IMR-90 (cell line): ENCODE measurements at regions not wholly inside any gene's neighbourhood (a gene's known extent, or its start where the extent isn't known, plus 50 kb on each side); places are given as distances from the start of the nearest gene placed in this dataset.

Experiments used
- ATAC-seq: fragments of 200-7000 bp; cut with Tn5 transposase; 2 replicates; pipeline ENCODE4 v1.9.1; 2020; ENCODE audit warnings: low read depth, mild to moderate bottlenecking, moderate library complexity
- BruUV-seq: library from RNA; stranded (reverse); fragments of 400-500 nt; replicated peaks from 2 replicates; lab custom pipeline; 2021; lab: Mats Ljungman, UMichigan
- CTCF ChIA-PET: fragments of 300-600 bp; formaldehyde crosslinking; extraction: SDS; loops from one replicate; lab custom pipeline; 2021; ENCODE audit warnings: antibody characterized with exemption; lab: Yijun Ruan, JAX
- POLR2A ChIA-PET: fragments of 300-600 bp; sonication (Branson Sonifier 250); formaldehyde crosslinking; loops from one replicate; lab custom pipeline; 2022; ENCODE audit warnings: antibody characterized with exemption; ENCODE audit not compliant: unreplicated experiment; lab: Charles Lee
- DNase-seq: peaks from one replicate; pipeline ENCODE4 v3.0.0; 2013
- H2AFZ ChIP-seq: replicated peaks from 2 replicates; pipeline ENCODE3; 2013; ENCODE audit warnings: low read length, mild to moderate bottlenecking; ENCODE audit not compliant: poor library complexity
- H2AK5ac ChIP-seq: 2 replicates; pipeline ENCODE4 v1.6.1; 2013; ENCODE audit warnings: low read depth, low read length, inconsistent platforms
- H2AK9ac ChIP-seq: replicated peaks from 2 replicates; pipeline ENCODE3; 2013; ENCODE audit warnings: mild to moderate bottlenecking, low read depth, low read length, moderate library complexity; ENCODE audit not compliant: poor library complexity
- H2BK120ac ChIP-seq: 2 replicates; pipeline ENCODE4 v1.6.1; 2013; ENCODE audit warnings: low read depth, low read length, inconsistent platforms
- H2BK15ac ChIP-seq: 3 replicates; pipeline ENCODE4 v1.6.1; 2013; ENCODE audit warnings: low read depth, low read length, inconsistent platforms
- H2BK20ac ChIP-seq: 2 replicates; pipeline ENCODE4 v1.6.1; 2013; ENCODE audit warnings: low read depth, mild to moderate bottlenecking, inconsistent platforms, low read length, moderate library complexity
- H2BK5ac ChIP-seq: 2 replicates; pipeline ENCODE4 v1.6.1; 2013; ENCODE audit warnings: mild to moderate bottlenecking, low read depth, low read length, inconsistent platforms; ENCODE audit not compliant: poor library complexity, severe bottlenecking
- H3K14ac ChIP-seq: replicated peaks from 2 replicates; pipeline ENCODE4 v1.6.1; 2013; ENCODE audit warnings: low read depth, low read length, inconsistent platforms
- H3K18ac ChIP-seq: 2 replicates; pipeline ENCODE4 v1.6.1; 2013; ENCODE audit warnings: low read depth, low read length, control low read depth
- H3K23ac ChIP-seq: 2 replicates; pipeline ENCODE4 v1.6.1; 2013; ENCODE audit warnings: low read depth, low read length, inconsistent platforms
- H3K27ac ChIP-seq: 2 replicates; pipeline ENCODE4 v1.5.1; 2013; ENCODE audit warnings: mild to moderate bottlenecking, control low read depth, low read length; ENCODE audit not compliant: insufficient read depth
- H3K27me3 ChIP-seq: 2 replicates; pipeline ENCODE4 v1.6.1; 2013; ENCODE audit warnings: low read length; ENCODE audit not compliant: control insufficient read depth, insufficient read depth
- H3K36me3 ChIP-seq: 2 replicates; pipeline ENCODE4 v1.6.1; 2013; ENCODE audit warnings: low read length, mixed read lengths; ENCODE audit not compliant: control insufficient read depth, insufficient read depth
- H3K4ac ChIP-seq: 2 replicates; pipeline ENCODE4 v1.6.1; 2013; ENCODE audit warnings: low read depth, low read length, inconsistent platforms
- H3K4me1 ChIP-seq: 2 replicates; pipeline ENCODE4 v1.6.1; 2013; ENCODE audit warnings: low read length, mixed read lengths; ENCODE audit not compliant: control insufficient read depth, insufficient read depth
- H3K4me2 ChIP-seq: 2 replicates; pipeline ENCODE4 v1.6.1; 2013; ENCODE audit warnings: low read depth, mild to moderate bottlenecking, control low read depth, low read length, moderate library complexity
- H3K4me3 ChIP-seq: 2 replicates; pipeline ENCODE4 v1.5.1; 2013; ENCODE audit warnings: low read depth, mild to moderate bottlenecking, control low read depth, low read length, moderate library complexity; ENCODE audit not compliant: insufficient read depth
- H3K56ac ChIP-seq: 2 replicates; pipeline ENCODE4 v1.6.1; 2013; ENCODE audit warnings: low read length, inconsistent platforms; ENCODE audit not compliant: insufficient read depth; ENCODE audit errors: extremely low read depth
- H3K79me1 ChIP-seq, 2 experiments: 2 replicates each; pipeline ENCODE4 v1.6.1; 2013; ENCODE audit warnings: low read length in 2 of 2, inconsistent platforms in 1 of 2, low read depth in 1 of 2
- H3K9ac ChIP-seq: 2 replicates; pipeline ENCODE4 v1.6.1; 2013; ENCODE audit warnings: low read depth, low read length, control low read depth
- H3K9me1 ChIP-seq: 2 replicates; pipeline ENCODE4 v1.6.1; 2013; ENCODE audit warnings: low read length, inconsistent platforms; ENCODE audit not compliant: insufficient read depth
- H3K9me3 ChIP-seq: 2 replicates; pipeline ENCODE4 v1.6.1; 2013; ENCODE audit warnings: low read length; ENCODE audit not compliant: control insufficient read depth, insufficient read depth
- H4K20me1 ChIP-seq: 2 replicates; pipeline ENCODE4 v1.6.1; 2013; ENCODE audit warnings: low read length, inconsistent platforms; ENCODE audit not compliant: insufficient read depth
- H4K5ac ChIP-seq: 2 replicates; pipeline ENCODE4 v1.6.1; 2013; ENCODE audit warnings: mild to moderate bottlenecking, low read depth, low read length, control low read depth
- H4K8ac ChIP-seq, 2 experiments: 2 replicates each; pipeline ENCODE4 v1.6.1; 2013; ENCODE audit warnings: low read depth in 2 of 2, low read length in 2 of 2, control low read depth in 1 of 2, inconsistent platforms in 1 of 2
- H4K91ac ChIP-seq: 2 replicates; pipeline ENCODE4 v1.6.1; 2013; ENCODE audit warnings: low read depth, low read length, inconsistent platforms; ENCODE audit not compliant: insufficient read depth
- RAD21 ChIP-seq: IDR thresholded peaks from 2 replicates; pipeline ENCODE4 v1.6.1; 2012; ENCODE audit warnings: low read length, improper control_type of control experiment
- WGBS, 2 experiments: methylation state at CpG; one replicate each; pipeline versions ENCODE4 v1.1.5 to v1.1.7; 2013; ENCODE audit warnings: missing lambda C conversion rate in 2 of 2; ENCODE audit not compliant: insufficient read length in 1 of 2; ENCODE audit errors: extremely low coverage in 2 of 2; 5-methylcytosine and 5-hydroxymethylcytosine counted together
- dilution Hi-C: fragments of 300-500 bp; cut with HindIII; formaldehyde crosslinking; loops from one replicate; pipeline ENCODE4 v1.14.3; 2018; ENCODE audit warnings: low sequenced_read_pairs; ENCODE audit not compliant: unreplicated experiment
- in situ Hi-C: fragments of 300-500 bp; cut with MboI; formaldehyde crosslinking; loops from 3 replicates; pipeline ENCODE4 v1.14.3; 2019; ENCODE audit warnings: low sequenced_read_pairs, inconsistent platforms, mixed read lengths
- intact Hi-C: fragments of 100-400 bp; cut with micrococcal nuclease; formaldehyde crosslinking; loops from 2 replicates; pipeline ENCODE4 v1.10.0; 2022

DNA sequence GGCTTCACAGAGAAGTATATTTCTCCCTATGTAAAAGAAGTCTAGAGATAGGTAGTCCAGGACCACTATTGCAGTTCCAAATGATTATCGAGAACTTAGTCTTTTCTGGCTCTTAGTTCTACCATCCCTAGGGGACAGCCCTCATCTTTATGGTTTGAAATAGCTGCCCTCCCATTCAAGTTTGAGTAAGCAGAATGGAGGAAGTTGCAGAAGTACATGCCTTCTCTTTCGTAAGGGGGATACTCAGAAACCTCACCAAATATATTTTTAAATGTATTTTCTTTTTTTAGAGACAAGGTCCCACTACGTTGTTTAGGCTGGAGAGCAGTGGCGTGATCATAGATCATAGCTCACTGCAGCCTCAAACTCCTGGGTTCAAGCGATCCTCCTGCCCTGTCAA is 236.8 kb upstream of the RREB1 start:
- H3K27ac ChIP-seq, result no peak overlapping the region
- H3K9ac ChIP-seq, result no peak overlapping the region
- dilution Hi-C loops, result no loop called here
- H2BK15ac ChIP-seq, result no peak overlapping the region
- ChIA-PET POLR2A (no interaction called here), CTCF (no interaction called here)
- TF ChIP-seq RAD21, result no peak
- no peak overlapping the region for H2BK5ac ChIP-seq
- no peak overlapping the region for H2BK120ac ChIP-seq
- no peak overlapping the region for H4K5ac ChIP-seq
- no peaks in the 10 kb centered on the region for H3K79me1 ChIP-seq
- H3K36me3 ChIP-seq, result no peaks in the 10 kb centered on the region
- H3K4me1 ChIP-seq, result no peaks in the 10 kb centered on the region
- H3K56ac ChIP-seq, result no peak overlapping the region
- H3K14ac ChIP-seq, result no peak overlapping the region
- H3K4me2 ChIP-seq, result no peak overlapping the region
- no TSS peak for BruUV-seq
- no peaks in the 10 kb centered on the region for H4K20me1 ChIP-seq
- no peak overlapping the region for H2AFZ ChIP-seq
- in situ Hi-C loops, result no loop called here
- no peak for ATAC-seq
- DNase-seq, result no peak
- no peak overlapping the region for H3K18ac ChIP-seq
- no peak overlapping the region for H3K23ac ChIP-seq
- H4K91ac ChIP-seq, result no peak overlapping the region
- no peaks in the 10 kb centered on the region for H3K9me1 ChIP-seq
- no peaks in the 10 kb centered on the region; the same call in 1 of the 2 replicates for H3K27me3 ChIP-seq
- no peaks in the 10 kb centered on the region for H3K9me3 ChIP-seq
- intact Hi-C loops, result no loop called here
- 100% methylated on average over 1 of the region's 5 CpGs; no CpG with 5 or more reads in 1 of the 2 experiments for WGBS, 2 experiments
- H3K4me3 ChIP-seq, result no peak overlapping the region
- no peak overlapping the region for H2AK9ac ChIP-seq
- no peak overlapping the region for H4K8ac ChIP-seq
- H3K4ac ChIP-seq, result no peak overlapping the region
- no peak overlapping the region for H2AK5ac ChIP-seq
- H2BK20ac ChIP-seq, result no peak overlapping the region
